PC-3 (cell line): ENCODE measurements at regions not wholly inside any gene's neighbourhood (a gene's known extent, or its start where the extent isn't known, plus 50 kb on each side); places are given as distances from the start of the nearest gene placed in this dataset.

Source experiments
- EZH2 ChIP-seq: fragments of 300-600 bp; sonication (generic); IDR thresholded peaks from one replicate; pipeline ENCODE4 v1.6.1; 2017; ENCODE audit warnings: antibody characterized with exemption, mild to moderate bottlenecking, low read length; ENCODE audit not compliant: unreplicated experiment
- EZH2phosphoT487 ChIP-seq: fragments of 300-600 bp; sonication (generic); IDR thresholded peaks from 2 replicates; pipeline ENCODE4 v1.6.1; 2018; ENCODE audit warnings: mild to moderate bottlenecking, antibody characterized with exemption, low read length, borderline replicate concordance
- TF ChIP-seq, protein P1 (sequence below): fragments of 300-600 bp; sonication (generic); conservative IDR thresholded peaks from 2 replicates; pipeline ENCODE4 v1.5.1; 2017; ENCODE audit warnings: antibody characterized with exemption, low read depth, mild to moderate bottlenecking, low read length

DNA sequence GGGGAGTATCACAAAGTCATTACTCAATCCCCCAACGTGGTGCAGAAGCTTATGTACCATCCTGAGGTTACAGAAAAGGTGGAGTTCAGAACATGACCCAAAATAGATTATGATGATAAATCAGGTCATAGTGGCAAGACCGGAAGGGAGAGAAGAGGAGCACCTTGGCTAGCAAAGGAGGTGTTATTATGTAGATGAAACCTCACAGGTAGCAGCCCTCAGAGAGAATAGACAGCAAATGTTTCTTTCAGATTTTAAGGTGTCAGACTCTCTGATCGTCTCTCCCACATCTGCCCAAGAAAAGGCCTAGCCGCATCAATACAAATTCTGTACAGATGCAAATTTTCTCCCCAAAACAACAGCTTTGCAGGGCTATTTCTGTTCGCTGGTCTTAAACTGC lies 88.3 kb upstream of the SEMA3D start:
- TF ChIP-seq, protein P1, sequence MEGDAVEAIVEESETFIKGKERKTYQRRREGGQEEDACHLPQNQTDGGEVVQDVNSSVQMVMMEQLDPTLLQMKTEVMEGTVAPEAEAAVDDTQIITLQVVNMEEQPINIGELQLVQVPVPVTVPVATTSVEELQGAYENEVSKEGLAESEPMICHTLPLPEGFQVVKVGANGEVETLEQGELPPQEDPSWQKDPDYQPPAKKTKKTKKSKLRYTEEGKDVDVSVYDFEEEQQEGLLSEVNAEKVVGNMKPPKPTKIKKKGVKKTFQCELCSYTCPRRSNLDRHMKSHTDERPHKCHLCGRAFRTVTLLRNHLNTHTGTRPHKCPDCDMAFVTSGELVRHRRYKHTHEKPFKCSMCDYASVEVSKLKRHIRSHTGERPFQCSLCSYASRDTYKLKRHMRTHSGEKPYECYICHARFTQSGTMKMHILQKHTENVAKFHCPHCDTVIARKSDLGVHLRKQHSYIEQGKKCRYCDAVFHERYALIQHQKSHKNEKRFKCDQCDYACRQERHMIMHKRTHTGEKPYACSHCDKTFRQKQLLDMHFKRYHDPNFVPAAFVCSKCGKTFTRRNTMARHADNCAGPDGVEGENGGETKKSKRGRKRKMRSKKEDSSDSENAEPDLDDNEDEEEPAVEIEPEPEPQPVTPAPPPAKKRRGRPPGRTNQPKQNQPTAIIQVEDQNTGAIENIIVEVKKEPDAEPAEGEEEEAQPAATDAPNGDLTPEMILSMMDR = no peak
- no peak for TF ChIP-seq EZH2
- no peak for TF ChIP-seq EZH2phosphoT487
